NB4 (cell line): ENCODE measurements at regions not wholly inside any gene's neighbourhood (a gene's known extent, or its start where the extent isn't known, plus 50 kb on each side); places are given as distances from the start of the nearest gene placed in this dataset.
"Not testable (repeated sequence)": the region's sequence is repeated elsewhere in the genome, so short reads cannot be mapped to it uniquely, and the experiment has no call there.

Experiments
- DNase-seq: peaks from one replicate; pipeline ENCODE4 v3.0.0; 2010; ENCODE audit warnings: low read depth
- H3K4me3 ChIP-seq: one replicate; pipeline ENCODE4 v1.5.1; 2011; ENCODE audit warnings: mild to moderate bottlenecking, low read depth, low read length, moderate library complexity
- MYC ChIP-seq: IDR thresholded peaks from 2 replicates; pipeline ENCODE4 v1.6.1; 2011; ENCODE audit warnings: low read depth, low read length
- POLR2A ChIP-seq: IDR thresholded peaks from 2 replicates; pipeline ENCODE4 v1.6.1; 2011; ENCODE audit warnings: mild to moderate bottlenecking; ENCODE audit not compliant: insufficient read length; ENCODE audit errors: extremely low read depth
- TF ChIP-seq, protein P1 (sequence below): IDR thresholded peaks from one replicate; pipeline ENCODE4 v1.5.1; 2012; ENCODE audit warnings: low read depth, low read length
- TF ChIP-seq, protein P2 (sequence below): IDR thresholded peaks from 2 replicates; pipeline ENCODE4 v1.6.1; 2011; ENCODE audit warnings: low read depth, low read length

DNA sequence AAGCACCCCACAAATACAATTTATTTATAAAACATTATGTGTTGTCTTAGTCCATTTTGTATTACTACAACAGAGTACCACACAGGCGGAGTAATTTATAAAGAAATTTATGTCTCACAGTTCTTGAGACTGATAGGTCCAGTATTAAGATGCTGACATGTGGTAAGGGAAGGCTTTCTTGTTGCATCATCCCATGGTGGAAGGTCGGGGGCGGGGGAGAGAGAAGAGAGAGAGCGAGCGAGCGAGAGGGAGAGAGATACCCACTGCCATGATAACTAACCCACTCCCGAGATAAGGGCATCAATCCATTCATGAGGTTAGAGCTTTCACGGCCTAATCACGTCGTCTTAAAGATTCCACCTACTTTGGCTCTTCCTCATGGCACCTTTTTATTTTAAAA lies 117.8 kb downstream of the KCNJ12 start:
- H3K4me3 ChIP-seq = no peak overlapping the region
- TF ChIP-seq POLR2A (no peak), MYC (no peak)
- TF ChIP-seq, protein P1, sequence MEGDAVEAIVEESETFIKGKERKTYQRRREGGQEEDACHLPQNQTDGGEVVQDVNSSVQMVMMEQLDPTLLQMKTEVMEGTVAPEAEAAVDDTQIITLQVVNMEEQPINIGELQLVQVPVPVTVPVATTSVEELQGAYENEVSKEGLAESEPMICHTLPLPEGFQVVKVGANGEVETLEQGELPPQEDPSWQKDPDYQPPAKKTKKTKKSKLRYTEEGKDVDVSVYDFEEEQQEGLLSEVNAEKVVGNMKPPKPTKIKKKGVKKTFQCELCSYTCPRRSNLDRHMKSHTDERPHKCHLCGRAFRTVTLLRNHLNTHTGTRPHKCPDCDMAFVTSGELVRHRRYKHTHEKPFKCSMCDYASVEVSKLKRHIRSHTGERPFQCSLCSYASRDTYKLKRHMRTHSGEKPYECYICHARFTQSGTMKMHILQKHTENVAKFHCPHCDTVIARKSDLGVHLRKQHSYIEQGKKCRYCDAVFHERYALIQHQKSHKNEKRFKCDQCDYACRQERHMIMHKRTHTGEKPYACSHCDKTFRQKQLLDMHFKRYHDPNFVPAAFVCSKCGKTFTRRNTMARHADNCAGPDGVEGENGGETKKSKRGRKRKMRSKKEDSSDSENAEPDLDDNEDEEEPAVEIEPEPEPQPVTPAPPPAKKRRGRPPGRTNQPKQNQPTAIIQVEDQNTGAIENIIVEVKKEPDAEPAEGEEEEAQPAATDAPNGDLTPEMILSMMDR = no peak
- TF ChIP-seq, protein P2, sequence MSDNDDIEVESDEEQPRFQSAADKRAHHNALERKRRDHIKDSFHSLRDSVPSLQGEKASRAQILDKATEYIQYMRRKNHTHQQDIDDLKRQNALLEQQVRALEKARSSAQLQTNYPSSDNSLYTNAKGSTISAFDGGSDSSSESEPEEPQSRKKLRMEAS = no peak
- no peak for DNase-seq

DNA sequence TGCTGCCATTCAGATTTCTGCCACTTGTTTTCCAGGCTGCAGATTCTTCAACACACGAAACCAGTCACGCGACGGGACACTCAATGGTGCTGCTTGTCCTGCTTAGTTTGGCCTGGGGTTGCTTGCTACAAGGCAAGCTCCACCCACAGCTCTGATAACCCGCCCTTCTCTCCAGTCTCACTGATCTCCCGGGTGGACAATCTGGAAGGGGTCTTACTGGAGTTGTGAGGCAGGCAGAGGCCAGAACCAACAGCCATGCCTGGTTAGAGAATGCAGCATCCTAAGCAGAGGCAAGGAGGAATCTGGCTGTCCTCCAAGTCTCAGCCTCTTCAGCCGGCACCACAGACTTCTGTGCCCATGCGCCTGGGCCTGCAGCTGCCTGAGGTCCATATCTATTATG lies 119.1 kb downstream of the KCNJ12 start:
- TF ChIP-seq MYC = no peak
- TF ChIP-seq, protein P2 = no peak
- TF ChIP-seq, protein P1 = no peak
- no peak for TF ChIP-seq POLR2A
- DNase-seq = no peak

DNA sequence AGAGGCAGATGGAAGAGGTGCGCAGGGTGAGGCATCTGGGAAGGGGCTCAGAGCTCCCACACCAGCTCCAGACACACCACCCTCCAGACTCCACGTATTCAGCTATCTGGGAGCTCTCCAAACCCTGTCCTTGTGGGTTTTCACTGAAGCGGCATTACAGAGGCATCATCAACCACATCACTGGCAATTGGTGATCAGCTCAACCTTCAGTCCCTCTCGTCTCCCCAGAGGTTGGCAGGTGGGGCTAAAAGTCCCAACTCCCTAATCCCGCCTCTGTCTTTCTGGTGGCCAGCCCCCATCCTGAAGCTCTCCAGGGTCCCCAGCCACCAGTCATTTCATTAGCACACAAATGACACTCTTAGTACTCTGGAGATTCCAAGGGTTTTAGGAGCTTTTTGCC lies 123.9 kb downstream of the KCNJ12 start:
- H3K4me3 ChIP-seq = no peak overlapping the region
- TF ChIP-seq, protein P1 = no peak
- TF ChIP-seq, protein P2 = no peak
- TF ChIP-seq POLR2A = no peak
- no peak for TF ChIP-seq MYC
- DNase-seq = no peak

More for the DNA sequence above, 119.1 kb downstream of the KCNJ12 start:
- no peak overlapping the region for H3K4me3 ChIP-seq

DNA sequence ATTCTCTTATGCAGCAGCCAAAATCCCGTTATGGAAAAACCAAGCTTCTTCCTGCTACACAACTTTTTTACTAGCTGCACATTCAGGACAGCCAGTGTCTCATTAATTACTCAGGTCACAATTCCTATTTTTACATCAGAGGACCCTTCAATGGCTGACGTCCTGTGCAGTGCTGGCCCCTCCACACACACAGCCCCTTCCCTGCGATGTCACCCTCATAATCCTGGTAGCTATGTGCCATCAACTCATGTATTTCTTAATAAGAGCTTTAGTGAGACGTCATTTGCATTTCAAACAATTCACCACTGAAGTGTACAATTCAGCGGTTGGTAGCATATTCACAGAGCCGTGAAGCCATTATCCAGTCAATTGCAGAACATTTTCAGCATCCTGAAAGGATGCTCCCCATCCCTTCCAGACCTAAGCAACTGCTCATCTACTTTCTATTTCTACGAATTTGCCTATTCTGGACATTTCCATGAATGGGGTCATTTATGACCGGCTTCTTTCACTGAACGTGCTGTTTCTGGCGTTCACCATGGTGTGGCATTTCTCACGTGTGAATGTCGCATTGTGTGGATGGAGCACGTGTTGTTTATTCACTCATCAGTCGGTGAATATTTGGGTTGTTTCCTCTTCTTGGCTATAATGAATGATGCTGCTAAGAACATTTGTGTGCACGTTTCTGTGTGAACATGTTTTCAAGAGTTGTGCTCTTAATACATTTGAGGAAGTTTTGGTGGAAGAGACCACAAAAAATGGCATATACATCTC lies 126.0 kb downstream of the KCNJ12 start:
- not testable (repeated sequence) for H3K4me3 ChIP-seq, DNase-seq

DNA sequence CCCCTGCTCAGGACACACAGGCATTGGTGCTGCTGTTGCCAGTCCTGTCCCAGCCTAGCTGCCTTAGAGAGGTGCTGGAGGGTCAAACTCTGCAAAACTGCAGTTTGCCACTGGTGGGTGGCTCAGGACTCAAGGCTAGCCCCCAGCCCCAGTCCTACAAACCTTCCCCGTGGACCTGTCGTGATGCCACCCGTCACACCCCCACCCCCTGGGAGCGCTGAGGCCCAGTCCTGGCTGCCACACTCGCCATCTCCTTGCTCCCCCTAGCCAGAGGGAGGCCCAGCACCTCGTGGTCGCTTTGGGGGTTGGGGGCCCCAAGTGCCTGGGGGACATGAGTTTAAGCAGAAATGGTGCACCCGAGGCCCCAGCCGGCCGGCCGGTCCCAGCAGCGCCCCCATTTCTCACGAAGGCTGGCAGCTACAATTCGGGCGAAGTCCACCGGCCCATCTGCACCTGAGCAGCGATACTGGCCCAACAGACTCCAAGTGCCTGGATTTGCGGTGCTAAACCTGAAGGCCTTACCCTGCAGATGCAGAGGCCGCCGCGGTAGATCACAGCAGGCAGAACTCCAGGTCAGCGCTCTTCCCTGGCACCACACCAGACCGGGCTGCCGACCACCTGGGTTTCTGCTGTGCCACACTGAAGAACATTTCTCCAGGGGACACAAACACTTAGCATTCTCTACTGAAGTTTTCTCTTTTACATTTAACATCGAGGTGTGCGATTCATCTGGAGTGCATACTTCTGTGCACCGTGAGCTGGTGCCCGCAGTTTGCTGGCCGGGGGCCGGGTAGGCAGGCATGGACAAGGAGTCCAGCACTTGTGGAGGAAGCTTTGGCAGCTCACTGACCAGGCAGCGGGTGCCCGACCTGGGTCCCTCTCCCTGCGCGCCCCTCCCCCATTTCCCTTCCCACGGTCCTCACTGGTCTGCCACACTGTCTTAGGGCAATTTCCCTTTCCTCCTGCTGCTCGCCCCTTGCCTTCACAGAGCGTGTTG lies 130.0 kb downstream of the KCNJ12 start:
- DNase-seq = no peak
- no peak overlapping the region for H3K4me3 ChIP-seq
- TF ChIP-seq MYC (no peak), POLR2A (no peak)
- TF ChIP-seq, protein P1 = no peak
- TF ChIP-seq, protein P2 = no peak

DNA sequence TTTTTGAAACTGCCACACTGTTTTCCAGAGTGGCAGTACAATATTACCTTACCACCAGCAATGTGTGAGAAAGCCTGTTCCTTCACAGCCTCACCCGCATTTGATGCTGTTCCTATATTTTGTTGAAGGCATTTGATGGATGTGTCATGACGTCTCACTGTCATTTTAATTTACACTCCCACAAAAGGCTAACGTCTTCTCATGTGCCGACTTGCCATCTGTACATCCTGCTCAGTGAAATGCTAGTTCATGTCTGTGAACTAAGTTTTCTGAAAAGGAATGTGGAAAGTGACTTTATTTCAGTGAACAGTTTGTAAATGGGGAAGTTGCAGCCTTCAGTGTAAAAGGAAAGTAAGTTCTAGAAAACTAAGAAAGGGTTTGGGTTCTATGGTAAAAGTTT lies 131.6 kb downstream of the KCNJ12 start:
- not testable (repeated sequence) for H3K4me3 ChIP-seq, DNase-seq

DNA sequence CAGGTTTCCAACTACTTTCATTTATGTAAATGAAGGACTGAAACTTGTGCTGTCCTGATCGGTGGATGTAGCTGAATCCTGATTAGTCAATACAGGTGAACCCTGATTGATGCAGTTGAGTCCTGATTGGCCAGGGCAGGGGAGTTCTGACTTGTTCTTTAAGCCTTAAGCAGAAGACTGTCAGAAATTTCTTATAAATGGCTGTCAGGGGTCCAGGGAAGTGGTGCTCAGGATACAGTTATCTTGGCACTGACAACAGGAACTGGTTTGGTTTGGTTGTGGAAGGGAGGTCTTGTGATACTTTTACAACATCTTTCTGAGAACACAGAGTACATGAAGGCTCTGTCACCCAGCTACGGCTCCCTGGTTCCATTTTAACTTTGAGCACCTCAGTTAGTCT lies 132.1 kb downstream of the KCNJ12 start:
- DNase-seq = no peak
- TF ChIP-seq, protein P1 = no peak
- TF ChIP-seq POLR2A (no peak), MYC (no peak)
- TF ChIP-seq, protein P2 = no peak

DNA sequence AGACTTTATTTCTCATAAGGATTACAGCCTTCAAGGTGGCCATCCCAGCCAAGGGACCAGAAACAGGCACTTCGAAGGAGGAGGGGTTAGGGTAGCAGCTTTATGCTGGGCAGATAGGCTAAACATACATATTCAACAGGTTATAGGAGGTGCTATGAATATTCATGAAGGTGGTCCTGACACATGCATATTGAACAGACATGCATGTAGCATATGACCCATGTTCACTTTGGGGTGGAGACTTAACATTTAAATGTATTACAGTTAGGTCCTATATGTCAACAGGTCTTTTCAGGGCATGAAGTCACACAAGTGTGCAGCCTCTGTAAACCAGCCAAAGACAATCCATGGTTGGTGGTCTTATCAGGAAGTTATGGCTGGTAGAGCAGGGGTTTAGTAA lies 133.2 kb downstream of the KCNJ12 start:
- DNase-seq, H3K4me3 ChIP-seq: not testable (repeated sequence)

More for the DNA sequence above, 132.1 kb downstream of the KCNJ12 start:
- no peak overlapping the region for H3K4me3 ChIP-seq
